ENCODE measurements at regions not wholly inside any gene's neighbourhood (a gene's known extent, or its start where the extent isn't known, plus 50 kb on each side); places are given as distances from the start of the nearest gene placed in this dataset.

DNA sequence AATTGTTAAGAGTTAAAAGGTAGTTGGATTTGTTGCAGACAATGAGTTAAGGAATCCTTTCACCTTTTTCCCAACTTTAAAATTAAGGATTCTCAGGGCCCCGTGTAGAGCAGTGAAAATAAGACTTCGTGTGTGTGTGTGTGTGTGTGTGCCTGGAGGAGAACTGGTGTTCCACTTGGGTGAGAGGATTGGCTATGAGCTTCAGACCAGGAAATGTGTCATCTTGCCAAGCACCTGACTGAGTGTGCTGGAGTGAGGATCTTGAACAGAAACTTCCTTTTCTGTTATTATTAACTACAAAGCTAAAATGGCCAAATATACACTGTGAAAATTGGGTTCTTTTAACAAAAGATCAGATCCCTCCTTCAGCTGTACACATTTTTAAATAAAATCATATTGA is 113.1 kb upstream of the VCX2 start:
- Mint-ChIP-seq H3K9me3 (peaks cover 2% of the 10 kb centered on the region), H3K27ac (no peak overlapping the region), H3K27me3 (ENCODE audit: low read depth) (no peaks in the 10 kb centered on the region), H3K4me3 (no peak overlapping the region), H3K36me3 (ENCODE audit: low read depth) (no peaks in the 10 kb centered on the region), H3K4me1 (ENCODE audit: low read depth) (no peaks in the 10 kb centered on the region)
- intact Hi-C loops (cut with micrococcal nuclease) = no loop called here
- CTCF ChIA-PET = no interaction called here
- DNase-seq = no peak

- no peaks in the 10 kb centered on the region for H3K27me3 Mint-ChIP-seq (ENCODE audit: low read depth)
- intact Hi-C loops (cut with micrococcal nuclease) = no loop called here
- no peak overlapping the region for H3K27ac Mint-ChIP-seq
- CTCF ChIA-PET = no interaction called here
- no peak overlapping the region for H3K4me3 Mint-ChIP-seq
- peaks cover 8% of the 10 kb centered on the region for H3K9me3 Mint-ChIP-seq
- no peak for DNase-seq
- no peaks in the 10 kb centered on the region for H3K36me3 Mint-ChIP-seq (ENCODE audit: low read depth)
- H3K4me1 Mint-ChIP-seq (ENCODE audit: low read depth) = no peaks in the 10 kb centered on the region
Observed at GRCh38 chrX:8288590-8288989, 117.5 kb upstream of the VCX2 start.

DNA sequence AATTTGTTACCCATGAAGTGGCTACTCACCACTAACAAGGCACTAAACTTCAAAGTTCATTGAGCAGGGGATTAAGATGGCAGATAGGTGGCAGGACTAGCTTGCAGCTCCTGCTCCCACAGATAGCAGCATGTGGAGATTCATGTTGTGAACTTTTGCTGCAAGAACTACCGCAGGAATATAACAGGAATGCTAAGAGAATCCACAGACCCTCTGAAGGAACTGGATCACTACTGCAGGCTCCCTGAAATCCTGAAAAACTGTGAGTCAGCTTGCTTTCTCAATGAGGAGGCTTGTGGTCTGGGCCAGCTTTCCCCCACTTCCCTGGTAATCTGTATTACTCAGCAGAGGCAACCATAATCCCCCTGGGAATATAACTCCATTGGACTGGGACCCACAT is 118.5 kb upstream of the VCX2 start:
- CTCF ChIA-PET = no interaction called here
- no peaks in the 10 kb centered on the region for H3K4me1 Mint-ChIP-seq (ENCODE audit: low read depth)
- DNase-seq = no peak
- intact Hi-C loops (cut with micrococcal nuclease) = no loop called here
- no peaks in the 10 kb centered on the region for H3K36me3 Mint-ChIP-seq (ENCODE audit: low read depth)
- H3K9me3 Mint-ChIP-seq = peaks cover 8% of the 10 kb centered on the region
- no peaks in the 10 kb centered on the region for H3K27me3 Mint-ChIP-seq (ENCODE audit: low read depth)
- no peak overlapping the region for H3K4me3 Mint-ChIP-seq
- no peak overlapping the region for H3K27ac Mint-ChIP-seq

DNA sequence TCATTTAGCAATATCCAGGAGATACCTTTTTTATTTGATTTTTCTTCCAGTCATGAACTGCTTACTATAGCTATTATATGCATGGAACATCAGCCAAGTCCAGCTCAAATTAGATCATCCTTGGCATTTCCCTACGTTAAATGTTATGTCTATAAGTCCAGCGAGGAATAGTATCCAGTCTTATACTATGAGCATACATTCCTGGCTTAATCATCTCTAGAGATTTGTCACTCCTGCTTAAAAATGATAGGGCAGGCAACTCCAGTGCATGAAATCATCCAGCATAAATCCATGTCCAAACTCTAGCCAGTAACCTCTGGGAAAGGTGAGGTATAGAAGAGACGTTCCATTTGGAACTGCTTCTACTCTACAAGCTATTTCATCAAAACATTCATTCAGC is 126.7 kb upstream of the VCX2 start:
- Mint-ChIP-seq H3K9me3 (no peaks in the 10 kb centered on the region), H3K4me1 (ENCODE audit: low read depth) (no peaks in the 10 kb centered on the region)
- DNase-seq = no peak

DNA sequence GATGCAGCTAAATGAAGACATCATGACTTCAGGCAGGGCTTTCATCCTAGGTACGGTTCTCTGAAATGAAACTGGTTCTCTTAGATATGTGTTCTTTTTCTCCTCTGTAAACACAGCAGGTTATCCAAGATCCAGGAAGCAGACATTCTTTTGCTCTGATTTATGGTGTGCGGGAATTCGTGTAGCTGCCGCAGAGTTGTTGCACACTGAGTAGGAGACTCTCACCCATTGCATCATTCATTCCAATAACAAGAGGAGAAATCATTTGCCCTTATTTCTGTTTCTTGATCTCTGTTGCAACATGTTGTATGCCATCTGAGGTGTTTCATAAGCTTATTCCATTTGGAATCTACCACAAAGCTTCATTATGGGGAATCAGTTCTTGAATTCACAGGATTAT is 133.6 kb upstream of the VCX2 start:
- H3K9me3 Mint-ChIP-seq = peaks cover 8% of the 10 kb centered on the region
- DNase-seq = no peak
- no peak overlapping the region for H3K4me3 Mint-ChIP-seq
- H3K27ac Mint-ChIP-seq = no peak overlapping the region
- no peaks in the 10 kb centered on the region for H3K27me3 Mint-ChIP-seq (ENCODE audit: low read depth)
- CTCF ChIA-PET = interaction anchor here (0.5 kb wide), 1 partner anchor 191 kb away, joined by 4 read pairs; no protein-coding TSS in a partner anchor
- no peaks in the 10 kb centered on the region for H3K36me3 Mint-ChIP-seq (ENCODE audit: low read depth)
- intact Hi-C loops (cut with micrococcal nuclease) = no loop called here
- H3K4me1 Mint-ChIP-seq (ENCODE audit: low read depth) = no peaks in the 10 kb centered on the region

More for the DNA sequence above, 126.7 kb upstream of the VCX2 start:
- no peaks in the 10 kb centered on the region for H3K36me3 Mint-ChIP-seq (ENCODE audit: low read depth)
- intact Hi-C loops (cut with micrococcal nuclease) = no loop called here
- CTCF ChIA-PET = no interaction called here
- H3K27me3 Mint-ChIP-seq (ENCODE audit: low read depth) = no peaks in the 10 kb centered on the region
- no peak overlapping the region for H3K27ac Mint-ChIP-seq
- H3K4me3 Mint-ChIP-seq = no peak overlapping the region

DNA sequence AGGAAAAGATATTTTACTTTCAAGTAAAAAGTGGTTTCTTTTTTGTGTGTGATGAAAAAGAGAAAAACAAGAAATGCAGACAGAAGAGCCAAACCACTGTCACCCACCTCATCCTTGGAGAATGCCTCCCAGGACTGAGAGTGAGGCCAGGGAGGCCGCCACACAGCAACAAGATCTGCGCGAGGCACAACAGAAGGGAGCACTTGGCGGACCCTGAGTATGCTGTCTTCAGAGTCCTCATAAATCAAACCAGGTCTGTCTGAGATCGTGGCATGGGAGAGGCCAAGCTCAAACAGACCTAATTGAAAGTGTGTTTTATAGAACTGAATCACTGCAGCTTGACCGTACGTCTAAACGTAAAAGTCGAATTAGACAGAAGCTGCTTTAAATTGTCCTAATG is 134.3 kb upstream of the VCX2 start:
- DNase-seq = no peak
- intact Hi-C loops (cut with micrococcal nuclease) = no loop called here
- H3K27ac Mint-ChIP-seq = no peak overlapping the region
- no peak overlapping the region for H3K4me3 Mint-ChIP-seq
- CTCF ChIA-PET = interaction anchor here (0.5 kb wide), 1 partner anchor 192 kb away, joined by 4 read pairs; no protein-coding TSS in a partner anchor
- H3K4me1 Mint-ChIP-seq (ENCODE audit: low read depth) = no peaks in the 10 kb centered on the region
- H3K9me3 Mint-ChIP-seq = peaks cover 12% of the 10 kb centered on the region
- H3K27me3 Mint-ChIP-seq (ENCODE audit: low read depth) = no peaks in the 10 kb centered on the region
- no peaks in the 10 kb centered on the region for H3K36me3 Mint-ChIP-seq (ENCODE audit: low read depth)

- no peaks in the 10 kb centered on the region for H3K27me3 Mint-ChIP-seq (ENCODE audit: low read depth)
- H3K27ac Mint-ChIP-seq = no peak overlapping the region
- CTCF ChIA-PET = no interaction called here
- no peaks in the 10 kb centered on the region for H3K36me3 Mint-ChIP-seq (ENCODE audit: low read depth)
- DNase-seq = no peak
- intact Hi-C loops (cut with micrococcal nuclease) = no loop called here
- H3K4me1 Mint-ChIP-seq (ENCODE audit: low read depth) = no peaks in the 10 kb centered on the region
- no peak overlapping the region for H3K4me3 Mint-ChIP-seq
- peaks cover 12% of the 10 kb centered on the region for H3K9me3 Mint-ChIP-seq
Observed at GRCh38 chrX:8306291-8306925, 135.3 kb upstream of the VCX2 start.

- Mint-ChIP-seq H3K4me1 (ENCODE audit: low read depth) (no peaks in the 10 kb centered on the region), H3K4me3 (no peak overlapping the region), H3K9me3 (peaks cover 9% of the 10 kb centered on the region), H3K27ac (no peak overlapping the region), H3K36me3 (ENCODE audit: low read depth) (no peaks in the 10 kb centered on the region), H3K27me3 (ENCODE audit: low read depth) (no peaks in the 10 kb centered on the region)
- CTCF ChIA-PET = no interaction called here
- no peak for DNase-seq
- intact Hi-C loops (cut with micrococcal nuclease) = no loop called here
Observed at GRCh38 chrX:8310409-8310808, 139.3 kb upstream of the VCX2 start.

- Mint-ChIP-seq H3K27me3 (ENCODE audit: low read depth) (no peaks in the 10 kb centered on the region), H3K27ac (no peak overlapping the region), H3K4me1 (ENCODE audit: low read depth) (no peaks in the 10 kb centered on the region), H3K4me3 (no peak overlapping the region), H3K36me3 (ENCODE audit: low read depth) (no peaks in the 10 kb centered on the region), H3K9me3 (peaks cover 8% of the 10 kb centered on the region)
- intact Hi-C loops (cut with micrococcal nuclease) = no loop called here
- CTCF ChIA-PET = no interaction called here
- no peak for DNase-seq
Observed at GRCh38 chrX:8313844-8314243, 142.8 kb upstream of the VCX2 start.

DNA sequence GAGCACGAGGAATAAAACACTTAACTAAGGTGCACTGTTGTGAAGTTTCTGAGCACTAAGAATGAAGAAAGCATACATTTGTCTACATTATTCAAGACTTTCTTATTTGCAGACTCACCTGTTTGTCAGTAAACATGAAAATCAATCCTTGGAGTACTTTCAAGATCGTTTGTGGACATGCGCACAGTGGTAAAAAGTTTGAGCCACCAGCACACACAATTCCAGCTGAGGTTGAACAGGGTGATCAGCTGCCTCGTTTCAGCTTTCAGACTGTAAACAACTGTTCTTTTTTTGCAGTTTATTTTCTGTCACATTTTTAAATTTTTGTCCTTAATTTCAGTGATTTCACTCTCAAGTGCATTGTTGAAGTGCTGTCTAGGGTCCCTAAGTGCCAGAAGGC is 143.8 kb upstream of the VCX2 start:
- Mint-ChIP-seq H3K27ac (no peak overlapping the region), H3K9me3 (peaks cover 8% of the 10 kb centered on the region), H3K4me3 (no peak overlapping the region), H3K4me1 (ENCODE audit: low read depth) (no peaks in the 10 kb centered on the region), H3K27me3 (ENCODE audit: low read depth) (no peaks in the 10 kb centered on the region), H3K36me3 (ENCODE audit: low read depth) (no peaks in the 10 kb centered on the region)
- intact Hi-C loops (cut with micrococcal nuclease) = no loop called here
- CTCF ChIA-PET = no interaction called here
- no peak for DNase-seq

- intact Hi-C loops (cut with micrococcal nuclease) = no loop called here
- DNase-seq = no peak
- Mint-ChIP-seq H3K4me1 (ENCODE audit: low read depth) (no peaks in the 10 kb centered on the region), H3K27me3 (ENCODE audit: low read depth) (no peaks in the 10 kb centered on the region), H3K4me3 (no peak overlapping the region), H3K27ac (no peak overlapping the region), H3K36me3 (ENCODE audit: low read depth) (no peaks in the 10 kb centered on the region), H3K9me3 (peaks cover 11% of the 10 kb centered on the region)
- CTCF ChIA-PET = no interaction called here
Observed at GRCh38 chrX:8319359-8319758, 145.3 kb upstream of the VCX3B start.

- intact Hi-C loops (cut with micrococcal nuclease) = no loop called here
- H3K27me3 Mint-ChIP-seq (ENCODE audit: low read depth) = no peaks in the 10 kb centered on the region
Observed at GRCh38 chrX:8323356-8323755, 141.3 kb upstream of the VCX3B start.

GRCh38 chrX:8341814-8342590 is 122.6 kb upstream of the VCX3B start:
- no peaks in the 10 kb centered on the region for H3K27me3 Mint-ChIP-seq (ENCODE audit: low read depth)
- no peaks in the 10 kb centered on the region for H3K4me1 Mint-ChIP-seq (ENCODE audit: low read depth)
- no peaks in the 10 kb centered on the region for H3K36me3 Mint-ChIP-seq (ENCODE audit: low read depth)
- intact Hi-C loops (cut with micrococcal nuclease) = no loop called here
- no peak overlapping the region for H3K27ac Mint-ChIP-seq
- CTCF ChIA-PET = no interaction called here
- H3K4me3 Mint-ChIP-seq = no peak overlapping the region
- DNase-seq = no peak
- H3K9me3 Mint-ChIP-seq = peaks cover 3% of the 10 kb centered on the region

More at GRCh38 chrX:8323356-8323755, 141.3 kb upstream of the VCX3B start:
- Mint-ChIP-seq H3K36me3 (ENCODE audit: low read depth) (no peaks in the 10 kb centered on the region), H3K4me1 (ENCODE audit: low read depth) (no peaks in the 10 kb centered on the region), H3K4me3 (no peak overlapping the region), H3K9me3 (peaks cover 10% of the 10 kb centered on the region), H3K27ac (no peak overlapping the region)
- DNase-seq = no peak
- CTCF ChIA-PET = interaction anchor here (0.6 kb wide), 2 partner anchors 25 to 192 kb away, joined by 3 read pairs; no protein-coding TSS in a partner anchor

Measured in activated naive CD4-positive, alpha-beta T cell treated with anti-CD3 and anti-CD28 coated beads for 36 hours (primary cell).